ENCODE measurements at regions not wholly inside any gene's neighbourhood (a gene's known extent, or its start where the extent isn't known, plus 50 kb on each side); places are given as distances from the start of the nearest gene placed in this dataset.

DNA sequence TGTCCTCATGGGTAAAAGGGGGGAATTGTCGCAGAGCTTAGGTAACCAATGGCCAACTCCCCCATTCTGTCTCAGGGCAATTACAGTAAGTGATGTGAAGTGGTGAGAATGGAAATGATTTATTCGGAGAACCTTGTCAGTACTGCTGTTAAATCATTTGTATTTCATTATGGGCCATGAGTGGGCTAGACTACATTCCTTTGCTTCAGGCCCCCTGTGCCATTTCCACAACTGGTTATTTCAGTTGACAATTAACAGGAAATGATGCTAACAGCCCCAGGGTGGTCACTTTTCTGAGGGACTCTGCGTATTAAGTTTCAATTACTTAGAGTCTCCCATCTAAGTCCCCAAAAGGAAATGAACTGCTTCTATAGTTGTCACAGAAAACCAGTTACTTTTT lies 653.7 kb downstream of the CCDC171 start:
- Histone ChIP-seq H3K27me3 (ENCODE audit: control insufficient read depth, insufficient read depth) (no peaks in the 10 kb centered on the region), H3K9me3 (ENCODE audit: control insufficient read depth, low read length) (no peaks in the 10 kb centered on the region), H3K4me3 (ENCODE audit: low read length) (no peak overlapping the region), H3K4me1 (ENCODE audit: control insufficient read depth, insufficient read depth, low read length) (no peaks in the 10 kb centered on the region), H3K27ac (ENCODE audit: low read length) (no peak overlapping the region)
- DNase-seq (no peak), ATAC-seq (no peak)
- intact Hi-C loops (cut with DNase I): no loop called here
- WGBS: 87% methylated on average over 3 of the region's 3 CpGs

DNA sequence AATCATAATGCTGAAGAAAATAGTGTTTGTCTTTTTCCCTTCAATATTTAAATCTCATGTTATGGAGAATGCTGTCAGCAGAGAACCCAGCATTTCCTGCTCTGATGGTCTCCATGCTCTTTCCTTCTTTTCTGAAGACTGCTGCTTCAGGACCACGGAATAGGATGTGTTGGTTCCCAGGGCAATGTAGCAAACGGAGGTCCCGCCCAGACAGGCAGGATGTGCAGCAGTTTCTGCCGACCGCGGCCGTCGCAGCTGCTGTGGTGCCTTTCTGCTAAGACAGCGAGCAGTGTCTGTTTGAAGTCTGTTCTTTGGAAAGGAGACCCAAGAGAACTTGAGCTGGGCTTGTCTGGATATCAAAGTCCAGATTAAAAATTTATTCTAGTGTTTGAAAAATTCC lies 654.3 kb downstream of the CCDC171 start:
- WGBS: 16% methylated on average over 9 of the region's 9 CpGs
- Histone ChIP-seq H3K4me1 (ENCODE audit: control insufficient read depth, insufficient read depth, low read length) (no peaks in the 10 kb centered on the region), H3K27ac (ENCODE audit: low read length) (no peak overlapping the region), H3K27me3 (ENCODE audit: control insufficient read depth, insufficient read depth) (no peaks in the 10 kb centered on the region), H3K4me3 (ENCODE audit: low read length) (no peak overlapping the region), H3K9me3 (ENCODE audit: control insufficient read depth, low read length) (no peaks in the 10 kb centered on the region)
- DNase-seq (peak; percentile 52 to 82 (median 78)), ATAC-seq (peak; percentile 66 to 83)
- intact Hi-C loops (cut with DNase I): no loop called here

DNA sequence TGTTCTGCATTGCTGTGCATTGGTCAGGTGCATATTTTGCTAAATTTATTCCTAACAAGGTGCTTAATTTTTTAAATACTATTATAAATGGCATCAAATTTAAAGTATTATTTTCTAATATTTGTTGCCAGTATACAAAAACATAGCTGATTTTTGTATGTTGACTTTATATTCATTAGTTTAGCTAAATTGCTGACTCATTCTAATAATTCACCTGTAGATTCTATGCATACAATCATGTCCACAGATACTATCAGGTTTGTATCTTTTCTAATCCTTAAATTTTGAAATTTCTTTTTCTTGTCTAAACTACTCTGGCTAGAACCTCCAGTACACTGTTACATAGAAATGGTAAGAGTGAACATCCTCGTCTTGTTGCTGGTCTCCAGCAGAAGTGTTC lies 657.6 kb downstream of the CCDC171 start:
- Histone ChIP-seq H3K27me3 (ENCODE audit: control insufficient read depth, insufficient read depth) (no peaks in the 10 kb centered on the region), H3K9me3 (ENCODE audit: control insufficient read depth, low read length) (no peaks in the 10 kb centered on the region), H3K27ac (ENCODE audit: low read length) (no peak overlapping the region), H3K4me3 (ENCODE audit: low read length) (no peak overlapping the region), H3K4me1 (ENCODE audit: control insufficient read depth, insufficient read depth, low read length) (peaks cover 3% of the 10 kb centered on the region)
- intact Hi-C loops (cut with DNase I): no loop called here
- no peak for ATAC-seq
- DNase-seq: no peak
- 88% methylated on average over 1 of the region's 1 CpG for WGBS

DNA sequence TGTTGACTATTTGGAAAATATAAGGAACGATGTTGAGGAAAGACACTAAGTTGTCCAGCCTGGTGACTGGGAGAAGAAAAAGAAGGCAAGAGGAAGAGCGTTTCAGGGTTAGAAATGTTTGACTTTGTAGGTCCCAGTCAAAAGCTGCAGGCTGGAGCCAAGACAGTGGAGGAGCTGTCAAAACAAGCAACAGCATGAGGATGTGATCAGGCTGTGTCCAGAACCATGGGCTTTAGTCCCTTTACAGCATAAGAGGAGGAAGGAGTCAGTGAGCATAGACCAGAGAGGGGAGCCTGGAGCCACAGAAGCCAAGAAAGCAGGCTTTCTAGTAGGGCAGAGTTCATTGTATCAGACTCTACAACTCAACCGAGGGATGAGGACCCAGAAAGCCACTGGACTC lies 658.5 kb downstream of the BNC2 start:
- DNase-seq: peak in 1 of 3 donors; percentile 53
- intact Hi-C loops (cut with DNase I): no loop called here
- 69% methylated on average over 3 of the region's 3 CpGs for WGBS
- Histone ChIP-seq H3K4me3 (ENCODE audit: low read length) (no peak overlapping the region), H3K4me1 (ENCODE audit: control insufficient read depth, insufficient read depth, low read length) (peaks cover 3% of the 10 kb centered on the region), H3K9me3 (ENCODE audit: control insufficient read depth, low read length) (no peaks in the 10 kb centered on the region), H3K27me3 (ENCODE audit: control insufficient read depth, insufficient read depth) (no peaks in the 10 kb centered on the region), H3K27ac (ENCODE audit: low read length) (no peak overlapping the region)
- ATAC-seq: peak in 1 of 2 donors; percentile 38

DNA sequence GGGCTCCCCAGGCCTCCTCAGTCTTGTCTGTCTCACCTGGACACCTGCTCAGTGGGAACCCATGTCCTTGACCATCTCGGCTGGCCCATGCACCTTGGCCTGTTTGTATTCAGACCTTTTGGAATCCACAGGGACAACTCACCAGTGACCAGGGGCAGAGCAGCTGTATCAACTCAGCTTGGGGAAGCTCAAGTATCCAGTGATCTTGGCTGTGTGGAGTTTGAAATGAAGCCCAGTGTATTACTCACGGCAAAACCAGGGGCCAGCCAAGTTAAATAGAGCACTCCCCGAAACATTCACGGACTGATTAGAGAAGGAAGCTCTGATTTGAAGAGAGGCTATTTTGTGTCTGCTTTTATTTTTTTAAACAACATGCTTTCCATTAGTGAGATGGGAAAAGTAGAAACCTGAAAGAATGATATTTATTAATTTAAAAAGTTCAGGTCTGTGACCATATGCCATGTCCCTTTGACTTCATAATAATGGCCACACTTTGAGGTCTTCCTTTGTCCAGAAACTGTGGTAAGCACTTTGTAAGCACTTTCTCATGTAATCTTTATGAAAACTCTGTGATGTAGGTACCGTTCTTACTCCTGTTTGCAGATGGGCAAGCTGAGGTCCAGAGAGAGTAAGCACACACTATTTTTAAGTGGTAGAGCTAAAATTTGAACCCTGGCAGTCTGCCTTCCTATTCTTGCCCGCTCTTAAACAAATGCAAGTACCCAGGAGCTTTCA lies 656.5 kb downstream of the BNC2 start:
- DNase-seq (peak; percentile 71 to 82 (median 72)), ATAC-seq (peak; percentile 97 to 99)
- H3K4me3 ChIP-seq (ENCODE audit: low read length): no peak overlapping the region
- no peaks in the 10 kb centered on the region for H3K9me3 ChIP-seq (ENCODE audit: control insufficient read depth, low read length)
- H3K4me1 ChIP-seq (ENCODE audit: control insufficient read depth, insufficient read depth, low read length): peaks cover 3% of the 10 kb centered on the region
- no peaks in the 10 kb centered on the region for H3K27me3 ChIP-seq (ENCODE audit: control insufficient read depth, insufficient read depth)
- no peak overlapping the region for H3K27ac ChIP-seq (ENCODE audit: low read length)
- intact Hi-C loops (cut with DNase I): loop anchor here in 1 of 4 donors (2.0 kb wide), 1 partner anchor 19 kb away; no protein-coding TSS in a partner anchor
- WGBS: 38% methylated on average over 6 of the region's 6 CpGs

DNA sequence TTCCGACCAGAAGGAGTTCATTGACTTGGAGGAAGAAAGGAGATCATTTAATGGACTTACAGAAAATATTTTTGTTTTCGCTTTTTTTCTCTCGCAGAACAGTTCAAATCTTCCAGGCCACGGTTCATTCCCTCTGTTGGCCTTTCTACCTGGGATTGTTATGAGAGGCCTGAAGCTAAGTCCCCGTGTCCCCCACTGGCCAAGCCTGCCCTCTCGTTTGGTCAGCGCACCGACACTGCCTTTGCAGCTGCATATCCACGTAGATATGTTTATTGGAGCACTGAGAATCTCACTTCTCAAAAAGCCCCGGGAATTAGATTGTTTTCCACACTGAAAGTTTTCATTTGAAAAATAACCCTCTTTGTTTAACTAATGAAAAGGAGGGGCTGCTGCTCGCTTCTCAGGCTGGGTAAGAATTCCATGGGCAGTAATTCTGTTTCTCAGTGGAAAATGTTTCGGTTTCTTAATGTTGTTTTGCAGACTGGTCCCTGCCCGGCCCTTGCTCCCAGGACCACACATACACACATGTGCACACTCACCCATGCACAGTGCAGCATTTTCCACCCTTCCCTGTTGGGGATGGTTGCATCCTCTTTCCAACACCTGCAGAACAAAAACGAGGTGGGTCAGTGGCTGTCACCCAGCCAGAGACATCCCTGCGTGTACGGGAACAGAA lies 655.7 kb downstream of the BNC2 start:
- Histone ChIP-seq H3K27ac (ENCODE audit: low read length) (no peak overlapping the region), H3K4me3 (ENCODE audit: low read length) (no peak overlapping the region)
- intact Hi-C loops (cut with DNase I): loop anchor here in 1 of 4 donors (2.0 kb wide), 1 partner anchor 18 kb away; no protein-coding TSS in a partner anchor

DNA sequence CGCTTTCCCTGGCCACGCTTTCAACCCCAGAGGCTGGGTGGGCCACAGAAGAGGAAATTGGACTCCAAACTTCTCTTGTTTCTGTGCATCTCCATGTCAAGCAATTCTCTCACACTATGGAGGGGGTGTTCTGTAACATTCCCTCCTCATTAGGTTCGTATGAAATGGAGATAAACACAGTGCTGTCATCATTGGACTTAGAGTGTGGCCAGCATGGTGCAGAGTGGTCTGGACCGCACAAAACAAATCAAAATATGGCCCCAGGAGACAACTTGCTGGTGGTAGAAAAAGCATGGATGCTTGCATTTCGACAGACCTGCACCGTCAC lies 655.2 kb downstream of the BNC2 start:
- 63% methylated on average over 6 of the region's 6 CpGs for WGBS
- intact Hi-C loops (cut with DNase I): loop anchor here in 1 of 4 donors (2.0 kb wide), 1 partner anchor 17 kb away; no protein-coding TSS in a partner anchor
- DNase-seq (no peak), ATAC-seq (no peak)
- Histone ChIP-seq H3K27ac (ENCODE audit: low read length) (no peak overlapping the region), H3K4me1 (ENCODE audit: control insufficient read depth, insufficient read depth, low read length) (peaks cover 3% of the 10 kb centered on the region), H3K4me3 (ENCODE audit: low read length) (no peak overlapping the region), H3K9me3 (ENCODE audit: control insufficient read depth, low read length) (no peaks in the 10 kb centered on the region), H3K27me3 (ENCODE audit: control insufficient read depth, insufficient read depth) (no peaks in the 10 kb centered on the region)

More for the DNA sequence above, 655.7 kb downstream of the BNC2 start:
- Histone ChIP-seq H3K9me3 (ENCODE audit: control insufficient read depth, low read length) (no peaks in the 10 kb centered on the region), H3K4me1 (ENCODE audit: control insufficient read depth, insufficient read depth, low read length) (peaks cover 3% of the 10 kb centered on the region), H3K27me3 (ENCODE audit: control insufficient read depth, insufficient read depth) (no peaks in the 10 kb centered on the region)
- DNase-seq (peak in 1 of 3 donors; percentile 56), ATAC-seq (peak in 1 of 2 donors; percentile 30)
- 50% methylated on average over 16 of the region's 16 CpGs for WGBS

DNA sequence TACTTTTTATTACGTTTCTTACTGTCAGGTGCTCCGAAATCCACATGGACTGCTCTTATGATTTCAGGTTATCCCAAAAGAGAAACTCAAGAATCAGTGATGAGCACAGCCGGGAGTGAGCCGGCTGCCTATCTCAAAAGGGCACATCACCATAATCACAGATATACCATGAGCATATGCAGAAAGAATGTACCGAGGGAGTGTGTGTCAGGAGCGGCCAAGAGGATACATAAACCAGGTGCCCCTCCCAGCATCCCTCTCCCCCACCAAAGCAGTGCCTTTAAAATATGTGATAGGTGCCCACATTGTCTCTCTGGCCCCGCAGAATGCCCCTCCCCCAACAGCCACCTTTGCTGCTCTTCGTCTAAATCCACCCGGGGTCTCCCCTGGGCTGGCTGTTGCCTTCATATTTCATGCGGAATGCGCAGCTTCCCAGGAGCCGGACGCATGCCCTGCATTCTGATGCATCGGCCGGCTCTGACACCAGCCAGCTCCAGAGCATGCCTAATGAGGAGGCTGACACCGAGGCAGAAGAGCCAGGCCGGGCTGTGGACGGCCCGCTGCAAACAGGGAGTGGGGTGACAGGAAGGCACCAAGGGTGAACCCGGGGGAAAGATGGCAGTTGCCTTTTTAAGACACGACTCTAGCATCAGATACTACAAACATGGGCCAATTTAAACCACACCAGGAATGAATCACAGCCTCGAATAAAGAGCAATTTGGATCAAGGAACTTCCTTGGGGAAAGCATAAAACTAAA lies 652.3 kb downstream of the BNC2 start:
- WGBS: 82% methylated on average over 22 of the region's 22 CpGs
- Histone ChIP-seq H3K4me3 (ENCODE audit: low read length) (no peak overlapping the region), H3K27ac (ENCODE audit: low read length) (no peak overlapping the region), H3K27me3 (ENCODE audit: control insufficient read depth, insufficient read depth) (no peaks in the 10 kb centered on the region), H3K4me1 (ENCODE audit: control insufficient read depth, insufficient read depth, low read length) (peaks cover 3% of the 10 kb centered on the region), H3K9me3 (ENCODE audit: control insufficient read depth, low read length) (no peaks in the 10 kb centered on the region)
- intact Hi-C loops (cut with DNase I): no loop called here
- ATAC-seq (no peak), DNase-seq (no peak)

DNA sequence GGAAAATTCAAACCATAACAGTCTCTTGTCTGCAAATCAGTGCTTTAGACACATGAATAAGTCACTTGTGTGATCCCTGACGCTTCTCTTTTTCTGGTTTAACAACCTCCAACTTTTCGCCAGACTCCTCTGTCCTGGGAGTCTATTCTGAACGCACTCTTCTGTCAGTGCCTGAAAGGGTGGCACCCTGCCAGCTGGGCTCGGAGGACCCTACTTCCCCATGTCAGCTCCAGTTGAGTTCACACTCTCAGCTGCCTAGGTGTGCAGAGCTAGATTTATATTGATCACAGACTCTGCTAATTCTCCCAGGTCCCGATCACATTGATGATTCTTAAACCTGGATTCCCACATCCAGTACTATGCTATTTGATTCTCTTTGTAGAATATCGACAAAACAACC lies 649.1 kb downstream of the BNC2 start:
- intact Hi-C loops (cut with DNase I): no loop called here
- DNase-seq (peak; percentile 41 to 86 (median 74)), ATAC-seq (peak; percentile 54 to 61)
- Histone ChIP-seq H3K27ac (ENCODE audit: low read length) (no peak overlapping the region), H3K4me3 (ENCODE audit: low read length) (no peak overlapping the region), H3K27me3 (ENCODE audit: control insufficient read depth, insufficient read depth) (no peaks in the 10 kb centered on the region), H3K9me3 (ENCODE audit: control insufficient read depth, low read length) (no peaks in the 10 kb centered on the region), H3K4me1 (ENCODE audit: control insufficient read depth, insufficient read depth, low read length) (no peaks in the 10 kb centered on the region)
- 34% methylated on average over 6 of the region's 6 CpGs for WGBS

DNA sequence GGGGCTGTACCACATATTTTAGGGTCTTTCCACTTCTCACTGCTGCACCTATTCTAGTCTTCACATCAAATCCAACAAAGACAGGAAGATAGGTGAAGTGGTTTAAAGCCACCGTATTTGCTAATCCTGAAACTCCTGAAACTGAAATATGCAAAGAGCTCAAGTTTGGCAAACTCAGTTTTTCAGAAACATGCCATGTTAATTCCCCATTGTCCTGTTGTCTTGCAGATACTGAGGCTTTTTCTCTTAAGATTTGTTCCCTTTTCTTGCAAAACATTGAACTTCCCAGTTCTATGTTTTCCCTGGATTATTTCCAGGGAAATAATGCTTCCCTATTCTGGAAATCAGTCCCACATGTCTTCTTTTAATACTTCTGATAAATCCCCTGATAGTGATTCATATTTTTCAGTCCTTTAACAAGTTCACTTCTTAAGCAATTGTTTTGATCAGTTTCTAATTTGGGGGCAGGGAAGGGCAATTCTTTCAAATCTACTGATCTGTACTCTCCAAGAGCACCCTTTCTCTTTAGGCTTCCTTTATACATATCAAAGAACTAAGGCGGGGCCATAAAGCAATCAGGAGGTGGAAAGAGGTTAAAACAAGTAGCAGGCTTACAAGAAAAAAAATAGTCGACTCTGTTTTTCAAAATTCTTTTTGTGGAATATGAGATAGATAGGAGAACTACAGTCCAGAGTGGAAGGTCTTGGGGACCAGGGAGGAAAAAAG lies 648.5 kb downstream of the BNC2 start:
- Histone ChIP-seq H3K4me1 (ENCODE audit: control insufficient read depth, insufficient read depth, low read length) (no peaks in the 10 kb centered on the region), H3K27ac (ENCODE audit: low read length) (no peak overlapping the region), H3K27me3 (ENCODE audit: control insufficient read depth, insufficient read depth) (no peaks in the 10 kb centered on the region), H3K4me3 (ENCODE audit: low read length) (no peak overlapping the region), H3K9me3 (ENCODE audit: control insufficient read depth, low read length) (no peaks in the 10 kb centered on the region)
- intact Hi-C loops (cut with DNase I): no loop called here
- DNase-seq (no peak), ATAC-seq (peak; percentile 64 to 74)
- 36% methylated on average over 3 of the region's 3 CpGs for WGBS

Data from right cardiac atrium (tissue), 5 donors.